ENCODE measurements at regions not wholly inside any gene's neighbourhood (a gene's known extent, or its start where the extent isn't known, plus 50 kb on each side); places are given as distances from the start of the nearest gene placed in this dataset.

DNA sequence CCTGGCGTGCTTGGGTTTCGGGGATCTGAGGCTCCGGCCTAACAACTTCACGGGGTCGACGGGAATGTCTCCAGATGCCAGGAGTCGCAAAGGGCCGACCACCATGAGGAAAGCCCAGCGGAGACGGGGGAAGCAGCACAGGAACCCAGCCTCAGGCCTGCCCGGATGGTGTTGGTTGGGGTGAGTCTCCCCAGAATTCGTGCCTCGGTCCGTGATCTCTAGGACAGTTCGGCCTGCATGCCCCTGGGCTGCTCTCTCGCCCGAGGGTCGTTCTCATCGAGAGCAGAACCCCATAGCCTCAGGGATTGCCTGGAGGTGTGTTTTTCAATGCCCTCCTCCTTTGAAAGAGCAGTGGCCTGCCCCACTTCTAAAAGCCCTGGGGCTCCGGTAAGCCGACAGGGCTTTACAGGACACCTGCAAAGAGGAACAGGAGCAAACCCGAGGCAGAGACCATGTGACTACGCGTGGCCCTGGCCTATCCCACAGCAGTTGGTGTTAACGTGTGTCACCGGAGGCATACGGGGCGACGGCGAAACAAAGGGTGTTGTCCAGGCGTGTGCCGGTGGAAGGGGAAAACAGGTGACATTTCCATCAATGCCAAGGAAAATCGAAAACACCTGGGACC, 973.1 kb upstream of the DEFB115 start:
- WGBS (ENCODE audit: low lambda C conversion rate) = 64% methylated on average over 32 of the region's 33 CpGs
- Histone ChIP-seq H4K20me1 (ENCODE audit: insufficient read depth, low read length) (no peaks in the 10 kb centered on the region), H3K9me3 (ENCODE audit: low read length) (peaks cover 26% of the 10 kb centered on the region), H3K4me1 (ENCODE audit: insufficient read depth, low read length) (no peaks in the 10 kb centered on the region), H2AFZ (ENCODE audit: low read length) (no peak overlapping the region), H3K4me2 (ENCODE audit: low read depth, low read length) (no peak overlapping the region), H3K27ac (ENCODE audit: extremely low read length, insufficient read depth, low read length) (no peak overlapping the region), H3K79me2 (ENCODE audit: insufficient read depth, low read length) (no peaks in the 10 kb centered on the region), H3K27me3 (ENCODE audit: control insufficient read depth in 1 of 2, insufficient read depth in 2 of 2, low read length in 2 of 2) (no peaks in the 10 kb centered on the region), H3K9ac (ENCODE audit: insufficient read depth, low read depth, low read length) (no peak overlapping the region), H3K36me3 (replicated peaks in 1 of 2; ENCODE audit: control insufficient read depth in 1 of 2, insufficient read depth in 2 of 2, low read length in 2 of 2) (no peaks in the 10 kb centered on the region), H3K4me3 (replicated peaks in 1 of 3; ENCODE audit: insufficient read depth in 1 of 3, low read depth in 2 of 3, low read length in 3 of 3) (no peak overlapping the region)
- TF ChIP-seq, protein P1, sequence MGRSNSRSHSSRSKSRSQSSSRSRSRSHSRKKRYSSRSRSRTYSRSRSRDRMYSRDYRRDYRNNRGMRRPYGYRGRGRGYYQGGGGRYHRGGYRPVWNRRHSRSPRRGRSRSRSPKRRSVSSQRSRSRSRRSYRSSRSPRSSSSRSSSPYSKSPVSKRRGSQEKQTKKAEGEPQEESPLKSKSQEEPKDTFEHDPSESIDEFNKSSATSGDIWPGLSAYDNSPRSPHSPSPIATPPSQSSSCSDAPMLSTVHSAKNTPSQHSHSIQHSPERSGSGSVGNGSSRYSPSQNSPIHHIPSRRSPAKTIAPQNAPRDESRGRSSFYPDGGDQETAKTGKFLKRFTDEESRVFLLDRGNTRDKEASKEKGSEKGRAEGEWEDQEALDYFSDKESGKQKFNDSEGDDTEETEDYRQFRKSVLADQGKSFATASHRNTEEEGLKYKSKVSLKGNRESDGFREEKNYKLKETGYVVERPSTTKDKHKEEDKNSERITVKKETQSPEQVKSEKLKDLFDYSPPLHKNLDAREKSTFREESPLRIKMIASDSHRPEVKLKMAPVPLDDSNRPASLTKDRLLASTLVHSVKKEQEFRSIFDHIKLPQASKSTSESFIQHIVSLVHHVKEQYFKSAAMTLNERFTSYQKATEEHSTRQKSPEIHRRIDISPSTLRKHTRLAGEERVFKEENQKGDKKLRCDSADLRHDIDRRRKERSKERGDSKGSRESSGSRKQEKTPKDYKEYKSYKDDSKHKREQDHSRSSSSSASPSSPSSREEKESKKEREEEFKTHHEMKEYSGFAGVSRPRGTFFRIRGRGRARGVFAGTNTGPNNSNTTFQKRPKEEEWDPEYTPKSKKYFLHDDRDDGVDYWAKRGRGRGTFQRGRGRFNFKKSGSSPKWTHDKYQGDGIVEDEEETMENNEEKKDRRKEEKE (IDR thresholded peaks at IDR 0.05) = no peak
- TF ChIP-seq THAP7 (CRISPR knock-in tag; IDR thresholded peaks at IDR 0.05) (no peak), ZMYM4 (CRISPR knock-in tag; IDR thresholded peaks at IDR 0.05) (no peak), ZBED4 (CRISPR knock-in tag; IDR thresholded peaks at IDR 0.05; ENCODE audit: borderline replicate concordance) (no peak), ZNF264 (CRISPR knock-in tag; IDR thresholded peaks at IDR 0.05) (no peak), ZNF704 (CRISPR knock-in tag; IDR thresholded peaks at IDR 0.05; ENCODE audit: borderline replicate concordance) (no peak)
- intact Hi-C loops (cut with micrococcal nuclease; ENCODE audit: unreplicated experiment) (loop anchor here (10.0 kb wide), 1 partner anchor 690 kb away; no protein-coding TSS in a partner anchor), in situ Hi-C loops (cut with HindIII; ENCODE audit: extremely low pct_ligation_motif_present, low pct_unique_long_range_greater_than_20kb) (loop anchor here (25.0 kb wide), 1 partner anchor 647 kb away; no protein-coding TSS in a partner anchor)
- no peak for ATAC-seq
- no peak for FAIRE-seq
- POLR2A ChIA-PET = no interaction called here
- BruUV-seq (replicated peaks) = no TSS peak
- CTCF ChIA-PET (ENCODE audit: low intra/inter-chr PET ratio, low total read pairs) = no interaction called here
- DNase-seq (ENCODE audit: low spot score) = no peak
